Liver (tissue), 7 donors: ENCODE measurements at regions not wholly inside any gene's neighbourhood (a gene's known extent, or its start where the extent isn't known, plus 50 kb on each side); places are given as distances from the start of the nearest gene placed in this dataset.

Source experiments
- DNase-seq: peaks from one replicate; pipeline ENCODE4 v3.0.0-alpha.2; 2017; ENCODE audit warnings: low spot score
- H3K27ac ChIP-seq, 2 donors: one replicate each; pipeline ENCODE4 v1.7.0; 2013; ENCODE audit warnings: inconsistent platforms in 2 of 2, low read length in 2 of 2, control low read depth in 1 of 2, low read depth in 1 of 2, mild to moderate bottlenecking in 1 of 2
- H3K27me3 ChIP-seq, 4 donors: one replicate each; pipeline versions ENCODE4 v1.6.1 to v1.7.0; 2013; ENCODE audit warnings: low read length in 3 of 4, inconsistent platforms in 1 of 4, mild to moderate bottlenecking in 1 of 4, moderate library complexity in 1 of 4; ENCODE audit not compliant: control insufficient read depth in 4 of 4, insufficient read depth in 4 of 4
- H3K36me3 ChIP-seq, 4 donors: one replicate each; pipeline versions ENCODE4 v1.6.1 to v1.7.0; 2013; ENCODE audit warnings: low read length in 3 of 4, mild to moderate bottlenecking in 3 of 4, low read depth in 1 of 4, moderate library complexity in 1 of 4; ENCODE audit not compliant: control insufficient read depth in 4 of 4, insufficient read depth in 3 of 4
- H3K4me1 ChIP-seq, 4 donors: one replicate each; pipeline versions ENCODE4 v1.6.1 to v1.7.0; 2013; ENCODE audit warnings: low read length in 3 of 4, mild to moderate bottlenecking in 3 of 4, moderate library complexity in 1 of 4; ENCODE audit not compliant: control insufficient read depth in 4 of 4, insufficient read depth in 4 of 4
- H3K4me3 ChIP-seq, 3 donors: one replicate each; pipeline versions ENCODE4 v1.6.1 to v1.7.0; 2013; ENCODE audit warnings: low read length in 3 of 3, control low read depth in 1 of 3, low read depth in 1 of 3, mild to moderate bottlenecking in 1 of 3
- H3K9ac ChIP-seq, 2 donors: one replicate each; pipeline ENCODE4 v1.7.0; 2013; ENCODE audit warnings: low read length in 2 of 2, mild to moderate bottlenecking in 2 of 2, moderate library complexity in 2 of 2, control low read depth in 1 of 2, low read depth in 1 of 2
- H3K9me3 ChIP-seq, 4 donors: one replicate each; pipeline versions ENCODE4 v1.6.1 to v1.7.0; 2013; ENCODE audit warnings: low read length in 3 of 4; ENCODE audit not compliant: control insufficient read depth in 4 of 4
- ATF3 ChIP-seq: IDR thresholded peaks from 2 replicates; pipeline ENCODE4 v1.6.1; 2016; ENCODE audit warnings: antibody characterized with exemption
- EGR1 ChIP-seq, 2 donors: IDR thresholded peaks; 2 replicates each; pipeline ENCODE4 v1.6.1; 2016 to 2018; ENCODE audit warnings: antibody characterized with exemption in 2 of 2, low read depth in 2 of 2
- FOXA1 ChIP-seq: IDR thresholded peaks from 2 replicates; pipeline ENCODE4 v1.6.1; 2016; ENCODE audit warnings: antibody characterized with exemption
- FOXA2 ChIP-seq: IDR thresholded peaks from 2 replicates; pipeline ENCODE4 v1.6.1; 2016; ENCODE audit warnings: antibody characterized with exemption
- GABPA ChIP-seq, 2 donors: IDR thresholded peaks in 1 of 2; conservative IDR thresholded peaks in 1 of 2; 2 replicates each; pipeline ENCODE4 v1.6.1; 2016; ENCODE audit warnings: antibody characterized with exemption in 2 of 2, mild to moderate bottlenecking in 1 of 2, moderate library complexity in 1 of 2
- HNF4A ChIP-seq, 2 donors: conservative IDR thresholded peaks; 2 replicates each; pipeline ENCODE4 v1.6.1; 2016; ENCODE audit warnings: antibody characterized with exemption in 2 of 2, mild to moderate bottlenecking in 2 of 2
- HNF4G ChIP-seq: IDR thresholded peaks from 2 replicates; pipeline ENCODE4 v1.6.1; 2016; ENCODE audit warnings: antibody characterized with exemption
- JUND ChIP-seq, 2 donors: IDR thresholded peaks; 2 replicates each; pipeline ENCODE4 v1.6.1; 2016; ENCODE audit warnings: antibody characterized with exemption in 2 of 2
- MAX ChIP-seq: IDR thresholded peaks from 2 replicates; pipeline ENCODE4 v1.6.1; 2016; ENCODE audit warnings: antibody characterized with exemption
- NR2F2 ChIP-seq: IDR thresholded peaks from 2 replicates; pipeline ENCODE4 v1.6.1; 2016; ENCODE audit warnings: antibody characterized with exemption
- RAD21 ChIP-seq, 2 donors: IDR thresholded peaks; 2 replicates each; pipeline ENCODE4 v1.6.1; 2016; ENCODE audit warnings: antibody characterized with exemption in 2 of 2, mild to moderate bottlenecking in 2 of 2
- REST ChIP-seq: IDR thresholded peaks from 2 replicates; pipeline ENCODE4 v1.6.1; 2016; ENCODE audit warnings: antibody characterized with exemption, mild to moderate bottlenecking
- RXRA ChIP-seq, 2 donors: IDR thresholded peaks; 2 replicates each; pipeline ENCODE4 v1.6.1; 2017 to 2018; ENCODE audit warnings: antibody characterized with exemption in 2 of 2, mild to moderate bottlenecking in 1 of 2
- SP1 ChIP-seq: IDR thresholded peaks from 2 replicates; pipeline ENCODE4 v1.6.1; 2018; ENCODE audit warnings: antibody characterized with exemption, mild to moderate bottlenecking
- TAF1 ChIP-seq: conservative IDR thresholded peaks from 2 replicates; pipeline ENCODE4 v1.6.1; 2016; ENCODE audit warnings: antibody characterized with exemption, mild to moderate bottlenecking
- YY1 ChIP-seq: IDR thresholded peaks from 2 replicates; pipeline ENCODE4 v1.6.1; 2016; ENCODE audit warnings: antibody characterized with exemption, mild to moderate bottlenecking
- ZBTB33 ChIP-seq: IDR thresholded peaks from 2 replicates; pipeline ENCODE4 v1.6.1; 2016; ENCODE audit warnings: antibody characterized with exemption
- WGBS: extraction: QIAGEN DNeasy Blood & Tissue Kit; methylation state at CpG from one replicate; pipeline ENCODE4 v1.1.7; 2013; 5-methylcytosine and 5-hydroxymethylcytosine counted together
- donor health status: healthy.
- donor health status: healthy.
- donor health status: healthy.
- donor health status: healthy.

- H3K9me3 ChIP-seq, result no peaks in the 10 kb centered on the region
- no peak for DNase-seq
- H3K27ac ChIP-seq, result no peak overlapping the region
- no peaks in the 10 kb centered on the region for H3K4me1 ChIP-seq
- H3K27me3 ChIP-seq, result no peaks in the 10 kb centered on the region
- H3K36me3 ChIP-seq, result no peaks in the 10 kb centered on the region
- H3K9ac ChIP-seq, result no peak overlapping the region
- H3K4me3 ChIP-seq, result no peak overlapping the region
- no peak for TF ChIP-seq YY1
- 64% methylated on average over 9 of the region's 9 CpGs for WGBS
Measured at GRCh38 chr5:92378966-92379611, 996.0 kb upstream of the ARRDC3 start.

GRCh38 chr5:92374859-92375258 lies 991.7 kb upstream of the ARRDC3 start:
- no peak overlapping the region for H3K27ac ChIP-seq
- DNase-seq, result no peak
- TF ChIP-seq HNF4A (conservative IDR thresholded peaks at IDR 0.05), result no peak
- no peak for TF ChIP-seq RXRA (IDR thresholded peaks at IDR 0.05)
- TF ChIP-seq RAD21 (IDR thresholded peaks at IDR 0.05), result no peak
- TF ChIP-seq HNF4G, result no peak
- no peak for TF ChIP-seq YY1
- TF ChIP-seq FOXA1, result no peak
- TF ChIP-seq JUND (IDR thresholded peaks at IDR 0.05), result no peak
- TF ChIP-seq MAX, result no peak
- no peak for TF ChIP-seq ATF3
- TF ChIP-seq FOXA2, result no peak
- TF ChIP-seq EGR1 (IDR thresholded peaks at IDR 0.05; ENCODE audit: low read depth in 2 of 2), result no peak
- TF ChIP-seq NR2F2, result no peak

GRCh38 chr5:92372766-92373165 lies 989.6 kb upstream of the ARRDC3 start:
- H3K9ac ChIP-seq, result no peak overlapping the region
- H3K4me3 ChIP-seq, result no peak overlapping the region
- WGBS, result 91% methylated on average over 1 of the region's 1 CpG
- no peak overlapping the region for H3K27ac ChIP-seq
- H3K9me3 ChIP-seq, result no peaks in the 10 kb centered on the region
- no peak for DNase-seq
- peaks cover 0 to 24% (median 5%) of the 10 kb centered on the region in 4 donors for H3K4me1 ChIP-seq
- no peaks in the 10 kb centered on the region for H3K36me3 ChIP-seq
- no peak for TF ChIP-seq YY1
- no peak for TF ChIP-seq REST
- no peak for TF ChIP-seq EGR1 (IDR thresholded peaks at IDR 0.05; ENCODE audit: low read depth in 2 of 2)
- TF ChIP-seq GABPA (IDR thresholded peaks at IDR 0.05 in 1 of 2, conservative IDR thresholded peaks at IDR 0.05 in 1 of 2), result no peak
- TF ChIP-seq TAF1, result no peak
- TF ChIP-seq NR2F2, result no peak
- TF ChIP-seq RXRA (IDR thresholded peaks at IDR 0.05), result no peak
- TF ChIP-seq FOXA2, result no peak
- no peak for TF ChIP-seq ZBTB33
- TF ChIP-seq MAX, result no peak
- no peak for TF ChIP-seq HNF4A (conservative IDR thresholded peaks at IDR 0.05)
- no peak for TF ChIP-seq ATF3
- TF ChIP-seq SP1, result no peak
- TF ChIP-seq FOXA1, result no peak
- TF ChIP-seq JUND (IDR thresholded peaks at IDR 0.05), result no peak
- no peaks in the 10 kb centered on the region for H3K27me3 ChIP-seq

More at GRCh38 chr5:92374859-92375258, 991.7 kb upstream of the ARRDC3 start:
- Histone ChIP-seq H3K9me3 (no peaks in the 10 kb centered on the region), H3K27me3 (no peaks in the 10 kb centered on the region), H3K4me3 (no peak overlapping the region), H3K36me3 (no peaks in the 10 kb centered on the region), H3K4me1 (peaks cover 0 to 16% (median 5%) of the 10 kb centered on the region in 4 donors), H3K9ac (no peak overlapping the region)
- 97% methylated on average over 20 of the region's 20 CpGs for WGBS
